Loucy (cell line): ENCODE measurements at regions not wholly inside any gene's neighbourhood (a gene's known extent, or its start where the extent isn't known, plus 50 kb on each side); places are given as distances from the start of the nearest gene placed in this dataset.

Source experiments
- H2AFZ ChIP-seq: fragments of 200-600 bp; sonication (generic); 2 replicates; pipeline ENCODE4 v1.6.0; 2016; ENCODE audit warnings: antibody characterized with exemption, mild to moderate bottlenecking, low read length, moderate library complexity
- H3F3A ChIP-seq: fragments of 200-600 bp; 2 replicates; pipeline ENCODE4 v1.6.0; 2016; ENCODE audit warnings: antibody characterized with exemption, low read depth, mild to moderate bottlenecking
- H3K27me3 ChIP-seq: fragments of 200-600 bp; sonication (generic); 2 replicates; pipeline ENCODE4 v1.6.1; 2014; ENCODE audit warnings: low read length, mild to moderate bottlenecking; ENCODE audit not compliant: insufficient read depth, poor library complexity, severe bottlenecking
- H3K36me3 ChIP-seq: fragments of 200-600 bp; sonication (generic); 2 replicates; pipeline ENCODE4 v1.6.1; 2016; ENCODE audit warnings: low read length; ENCODE audit not compliant: insufficient read depth
- H3K4me1 ChIP-seq: fragments of 200-600 bp; sonication (generic); 2 replicates; pipeline ENCODE4 v1.5.1; 2014; ENCODE audit warnings: low read length, mild to moderate bottlenecking; ENCODE audit not compliant: insufficient read depth, poor library complexity, severe bottlenecking
- H3K4me2 ChIP-seq: fragments of 200-600 bp; sonication (generic); 2 replicates; pipeline ENCODE4 v1.6.0; 2014; ENCODE audit warnings: antibody characterized with exemption, low read length, low read depth, mild to moderate bottlenecking; ENCODE audit not compliant: poor library complexity, severe bottlenecking
- H3K4me3 ChIP-seq: fragments of 200-600 bp; sonication (generic); 2 replicates; pipeline ENCODE4 v1.5.1; 2014; ENCODE audit warnings: low read length, mild to moderate bottlenecking, mixed read lengths; ENCODE audit not compliant: poor library complexity, severe bottlenecking
- H3K79me2 ChIP-seq: fragments of 200-600 bp; sonication (generic); 2 replicates; pipeline ENCODE4 v1.6.1; 2014; ENCODE audit warnings: low read length; ENCODE audit not compliant: insufficient read depth
- H3K9ac ChIP-seq: fragments of 200-600 bp; sonication (generic); 2 replicates; pipeline ENCODE4 v1.6.0; 2014; ENCODE audit warnings: mild to moderate bottlenecking, low read depth, low read length, moderate library complexity; ENCODE audit not compliant: poor library complexity, severe bottlenecking
- H3K9me2 ChIP-seq: fragments of 200-600 bp; sonication (generic); replicated peaks from 2 replicates; pipeline ENCODE4 v1.6.1; 2016; ENCODE audit warnings: low read depth, low read length, mixed read lengths
- H3K9me3 ChIP-seq: fragments of 200-600 bp; sonication (generic); 2 replicates; pipeline ENCODE4 v1.6.1; 2014; ENCODE audit warnings: mild to moderate bottlenecking, antibody characterized with exemption, low read length, low read depth; ENCODE audit not compliant: insufficient read depth
- H4K20me1 ChIP-seq: fragments of 200-600 bp; sonication (generic); 2 replicates; pipeline ENCODE4 v1.6.0; 2014; ENCODE audit warnings: antibody characterized with exemption, low read length, mild to moderate bottlenecking; ENCODE audit not compliant: insufficient read depth, poor library complexity, severe bottlenecking
- CTCF ChIP-seq: fragments of 200-600 bp; sonication (generic); conservative IDR thresholded peaks from 2 replicates; pipeline ENCODE4 v1.5.1; 2014; ENCODE audit warnings: mild to moderate bottlenecking, antibody characterized with exemption, low read length
- EZH2phosphoT487 ChIP-seq: fragments of 200-600 bp; IDR thresholded peaks from 2 replicates; pipeline ENCODE4 v1.6.1; 2018; ENCODE audit warnings: antibody characterized with exemption, mild to moderate bottlenecking, moderate library complexity, borderline replicate concordance

DNA sequence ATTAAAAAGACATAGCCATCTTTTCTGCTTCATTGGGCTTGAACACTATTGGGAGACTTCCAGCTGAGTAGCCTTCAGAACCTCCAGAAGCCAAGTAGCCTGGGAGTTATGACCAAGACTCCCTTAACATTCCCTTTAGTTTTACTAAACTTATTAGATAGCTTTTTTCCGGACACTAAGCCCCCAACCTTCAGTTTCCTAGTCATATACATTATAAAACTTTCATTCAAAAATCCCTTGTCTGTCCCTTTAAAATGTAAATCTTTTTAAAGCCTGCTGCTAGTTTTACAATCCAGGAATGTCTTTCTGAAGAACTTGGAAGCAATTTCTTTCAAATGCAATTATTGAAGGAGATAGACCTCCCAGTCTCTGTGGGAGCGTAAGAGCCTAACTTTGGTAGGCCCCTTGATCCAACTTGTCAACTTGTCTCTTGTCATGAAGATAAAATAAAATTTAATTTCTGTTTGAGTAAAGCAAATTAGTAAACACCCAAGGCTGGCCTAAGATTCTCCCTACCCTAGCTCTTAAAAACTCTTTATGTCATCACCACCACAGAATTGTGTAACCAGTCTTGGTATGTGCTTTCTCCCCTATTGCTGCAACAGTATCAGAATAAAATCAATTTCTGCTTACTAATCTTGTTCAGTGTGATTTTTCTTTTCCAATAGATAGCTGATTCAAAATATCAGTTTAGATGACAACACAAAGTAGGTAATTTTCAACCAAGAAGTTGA lies 796.2 kb downstream of the PLA2G4A start:
- TF ChIP-seq EZH2phosphoT487: no peak
- no peak for TF ChIP-seq CTCF
- Histone ChIP-seq H3K4me3 (no peak overlapping the region), H2AFZ (no peak overlapping the region)

DNA sequence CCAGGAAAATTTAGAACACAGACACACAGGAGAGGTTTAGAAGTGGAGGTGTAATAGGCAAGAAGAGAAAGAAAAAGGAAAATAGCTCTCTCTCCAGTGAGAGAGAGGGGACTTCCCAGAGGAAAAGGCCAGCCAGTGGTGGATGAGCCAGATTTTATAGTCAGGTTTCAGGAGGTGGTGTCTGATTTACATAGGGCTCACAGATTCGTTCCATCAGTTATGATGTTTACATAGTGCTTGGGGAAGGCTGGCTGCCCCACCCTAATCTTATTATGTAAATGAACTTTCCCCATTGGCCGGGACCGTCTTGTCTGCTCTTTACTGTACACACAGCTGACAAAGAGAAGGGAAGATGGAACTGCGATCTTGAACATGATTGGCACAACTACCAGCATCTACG lies 797.3 kb downstream of the PLA2G4A start:
- no peak overlapping the region for H2AFZ ChIP-seq
- no peaks in the 10 kb centered on the region for H4K20me1 ChIP-seq
- H3K9me3 ChIP-seq: no peaks in the 10 kb centered on the region; the same call in 1 of the 2 replicates
- H3K27me3 ChIP-seq: no peaks in the 10 kb centered on the region
- no peaks in the 10 kb centered on the region for H3K36me3 ChIP-seq
- H3F3A ChIP-seq: no peaks in the 10 kb centered on the region
- H3K4me1 ChIP-seq: peaks cover 9% of the 10 kb centered on the region
- no peaks in the 10 kb centered on the region for H3K79me2 ChIP-seq
- H3K4me3 ChIP-seq: no peak overlapping the region
- no peak overlapping the region for H3K9ac ChIP-seq
- H3K9me2 ChIP-seq: 0 out of 2 replicates have a peak, but pooled peaks cover 3% of the 10 kb centered on the region
- H3K4me2 ChIP-seq: no peak overlapping the region
- TF ChIP-seq CTCF (no peak), EZH2phosphoT487 (no peak)

More for the DNA sequence above, 796.2 kb downstream of the PLA2G4A start:
- H3K9ac ChIP-seq: no peak overlapping the region
- no peaks in the 10 kb centered on the region for H3K36me3 ChIP-seq
- H3K4me1 ChIP-seq: peaks cover 9% of the 10 kb centered on the region
- 0 out of 2 replicates have a peak, but pooled peaks cover 3% of the 10 kb centered on the region for H3K9me2 ChIP-seq
- no peaks in the 10 kb centered on the region for H3F3A ChIP-seq
- no peaks in the 10 kb centered on the region for H3K9me3 ChIP-seq
- no peak overlapping the region for H3K4me2 ChIP-seq
- H3K79me2 ChIP-seq: no peaks in the 10 kb centered on the region
- H3K27me3 ChIP-seq: no peaks in the 10 kb centered on the region
- no peaks in the 10 kb centered on the region for H4K20me1 ChIP-seq

DNA sequence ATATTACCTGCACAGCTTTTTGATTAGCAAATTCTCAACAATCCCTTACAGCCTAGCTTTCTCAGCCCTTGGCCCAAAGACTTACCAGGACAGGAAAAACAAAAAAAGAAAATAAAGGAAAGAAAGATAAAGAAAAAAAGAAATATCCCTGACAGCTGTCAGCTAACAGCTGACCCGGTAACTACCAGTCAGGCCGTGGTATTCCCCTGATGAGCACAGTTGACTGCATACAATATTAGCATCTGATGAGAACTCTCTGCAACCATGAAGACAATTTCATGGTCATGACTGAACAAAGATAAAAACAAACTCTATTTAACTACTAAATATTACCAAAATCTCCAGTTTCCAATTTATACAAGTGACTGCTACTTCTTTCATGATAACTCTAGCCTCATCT lies 798.8 kb downstream of the PLA2G4A start:
- no peaks in the 10 kb centered on the region for H3F3A ChIP-seq
- H3K4me1 ChIP-seq: peaks cover under 1% of the 10 kb centered on the region
- H3K36me3 ChIP-seq: no peaks in the 10 kb centered on the region
- no peaks in the 10 kb centered on the region for H3K79me2 ChIP-seq
- no peak overlapping the region for H3K4me3 ChIP-seq
- no peak overlapping the region for H3K4me2 ChIP-seq
- H2AFZ ChIP-seq: no peak overlapping the region
- peaks cover 4% of the 10 kb centered on the region; the same call in 1 of the 2 replicates for H3K9me3 ChIP-seq
- no peak overlapping the region for H3K9ac ChIP-seq
- H3K27me3 ChIP-seq: no peaks in the 10 kb centered on the region
- H3K9me2 ChIP-seq: 0 out of 2 replicates have a peak, but pooled peaks cover 2% of the 10 kb centered on the region
- no peaks in the 10 kb centered on the region for H4K20me1 ChIP-seq
- TF ChIP-seq CTCF: no peak
